HEK293 (cell line): ENCODE measurements at regions not wholly inside any gene's neighbourhood (a gene's known extent, or its start where the extent isn't known, plus 50 kb on each side); places are given as distances from the start of the nearest gene placed in this dataset.

Experiments
- CTCF ChIA-PET: fragments of 350-600 bp; formaldehyde crosslinking; extraction: SDS; loops from one replicate; lab custom pipeline; 2021; ENCODE audit warnings: antibody characterized with exemption; lab: Yijun Ruan, JAX
- POLR2A ChIA-PET: fragments of 300-600 bp; formaldehyde crosslinking; extraction: SDS; loops from one replicate; lab custom pipeline; 2020; ENCODE audit warnings: antibody characterized with exemption, inconsistent platforms; lab: Yijun Ruan, JAX
- H3K27ac ChIP-seq: fragments of 200-500 bp; sonication (Bioruptor generic); 2 replicates; pipeline ENCODE4 v1.5.1; 2014; ENCODE audit warnings: low read depth, low read length, control low read depth, inconsistent platforms; ENCODE audit errors: extremely low read depth
- H3K36me3 ChIP-seq, 2 experiments: fragments of 200-500 bp in 1 of 2; sonication (Bioruptor generic) in 1 of 2; 1 replicate in 1 of 2; 2 replicates in 1 of 2; pipeline ENCODE4 v1.5.1; 2014 to 2017; ENCODE audit warnings: inconsistent platforms in 2 of 2, low read length in 2 of 2; ENCODE audit not compliant: control insufficient read depth in 2 of 2, insufficient read depth in 1 of 2
- H3K4me1 ChIP-seq: fragments of 200-500 bp; sonication (Bioruptor generic); 2 replicates; pipeline ENCODE4 v1.5.1; 2014; ENCODE audit warnings: mild to moderate bottlenecking, low read length, inconsistent platforms; ENCODE audit not compliant: control insufficient read depth, insufficient read depth
- H3K4me3 ChIP-seq: 2 replicates; pipeline ENCODE4 v1.5.1; 2011; ENCODE audit warnings: low read depth, mild to moderate bottlenecking, control low read depth, low read length, moderate library complexity
- H3K9me3 ChIP-seq: fragments of 200-500 bp; sonication (Bioruptor generic); 2 replicates; pipeline ENCODE4 v1.5.1; 2014; ENCODE audit warnings: low read depth, low read length, inconsistent platforms; ENCODE audit not compliant: control insufficient read depth, insufficient read depth
- HOXA7 ChIP-seq: sonication (generic); formaldehyde crosslinking; IDR thresholded peaks from 2 replicates; pipeline ENCODE4 v1.8.1; 2022; ENCODE audit warnings: missing genetic modification reagents, borderline replicate concordance
- KLF1 ChIP-seq: fragments of 450-650 bp; formaldehyde crosslinking; IDR thresholded peaks from 2 replicates; pipeline ENCODE4 v1.5.1; 2016; ENCODE audit warnings: missing biosample characterization, missing genetic modification characterization
- KLF10 ChIP-seq: fragments of 450-650 bp; IDR thresholded peaks from 2 replicates; pipeline ENCODE4 v1.5.1; 2018; ENCODE audit warnings: missing biosample characterization, mild to moderate bottlenecking, missing genetic modification characterization
- KLF16 ChIP-seq: fragments of 450-650 bp; formaldehyde crosslinking; IDR thresholded peaks from 2 replicates; pipeline ENCODE4 v1.5.1; 2017; ENCODE audit warnings: missing biosample characterization, missing genetic modification characterization
- MEIS1 ChIP-seq: sonication (generic); formaldehyde crosslinking; IDR thresholded peaks from 2 replicates; pipeline ENCODE4 v1.8.1; 2022; ENCODE audit warnings: missing genetic modification reagents, mild to moderate bottlenecking, borderline replicate concordance
- ZBTB20 ChIP-seq: fragments of 450-650 bp; formaldehyde crosslinking; IDR thresholded peaks from 2 replicates; pipeline ENCODE4 v1.5.1; 2016; ENCODE audit warnings: missing biosample characterization, missing genetic modification characterization
- ZFP69B ChIP-seq: fragments of 450-650 bp; formaldehyde crosslinking; IDR thresholded peaks from 2 replicates; pipeline ENCODE4 v1.5.1; 2016; ENCODE audit warnings: missing biosample characterization, missing genetic modification characterization
- ZNF138 ChIP-seq: fragments of 450-650 bp; formaldehyde crosslinking; IDR thresholded peaks from 2 replicates; pipeline ENCODE4 v1.5.1; 2016; ENCODE audit warnings: missing biosample characterization, missing genetic modification characterization, borderline replicate concordance
- ZNF184 ChIP-seq: fragments of 450-650 bp; IDR thresholded peaks from 2 replicates; pipeline ENCODE4 v1.5.1; 2018; ENCODE audit warnings: missing biosample characterization, mild to moderate bottlenecking, missing genetic modification characterization
- ZNF529 ChIP-seq: fragments of 450-650 bp; formaldehyde crosslinking; IDR thresholded peaks from 2 replicates; pipeline ENCODE4 v1.5.1; 2017; ENCODE audit warnings: missing genetic modification characterization, missing biosample characterization; ENCODE audit not compliant: insufficient replicate concordance
- ZNF560 ChIP-seq: fragments of 450-650 bp; formaldehyde crosslinking; IDR thresholded peaks from 2 replicates; pipeline ENCODE4 v1.5.1; 2017; ENCODE audit warnings: missing biosample characterization, missing genetic modification characterization, borderline replicate concordance
- ZNF561 ChIP-seq: fragments of 450-650 bp; IDR thresholded peaks from 2 replicates; pipeline ENCODE4 v1.5.1; 2018; ENCODE audit warnings: missing biosample characterization, missing genetic modification characterization, borderline replicate concordance
- ZNF600 ChIP-seq: fragments of 450-650 bp; formaldehyde crosslinking; IDR thresholded peaks from 2 replicates; pipeline ENCODE4 v1.5.1; 2016; ENCODE audit warnings: missing biosample characterization, missing genetic modification characterization
- ZNF621 ChIP-seq: fragments of 450-650 bp; formaldehyde crosslinking; IDR thresholded peaks from 2 replicates; pipeline ENCODE4 v1.5.1; 2017; ENCODE audit warnings: missing biosample characterization, missing genetic modification characterization
- ZNF660 ChIP-seq: fragments of 450-650 bp; IDR thresholded peaks from 2 replicates; pipeline ENCODE4 v1.5.1; 2018; ENCODE audit warnings: missing biosample characterization, mild to moderate bottlenecking, missing genetic modification characterization
- ZNF664 ChIP-seq: fragments of 450-650 bp; formaldehyde crosslinking; IDR thresholded peaks from 2 replicates; pipeline ENCODE4 v1.5.1; 2016; ENCODE audit warnings: missing biosample characterization, missing genetic modification characterization
- ZNF76 ChIP-seq: fragments of 450-650 bp; formaldehyde crosslinking; IDR thresholded peaks from 2 replicates; pipeline ENCODE4; 2016; ENCODE audit warnings: low read depth, missing biosample characterization, missing genetic modification characterization, borderline replicate concordance
- ZNF837 ChIP-seq: fragments of 450-650 bp; formaldehyde crosslinking; IDR thresholded peaks from 2 replicates; pipeline ENCODE4 v1.5.1; 2016; ENCODE audit warnings: missing biosample characterization, missing genetic modification characterization
- ZSCAN30 ChIP-seq: fragments of 450-650 bp; IDR thresholded peaks from 2 replicates; pipeline ENCODE4 v1.5.1; 2018; ENCODE audit warnings: missing biosample characterization, mild to moderate bottlenecking, missing genetic modification characterization, moderate library complexity
- ZXDB ChIP-seq: fragments of 450-650 bp; formaldehyde crosslinking; IDR thresholded peaks from 2 replicates; pipeline ENCODE4 v1.5.1; 2016; ENCODE audit warnings: missing biosample characterization, missing genetic modification characterization
- TF ChIP-seq, protein P1 (sequence below): fragments of 450-650 bp; formaldehyde crosslinking; IDR thresholded peaks from 2 replicates; pipeline ENCODE4 v1.5.1; 2016; ENCODE audit warnings: missing biosample characterization, missing genetic modification characterization
- TF ChIP-seq, protein P2 (sequence below): fragments of 450-650 bp; formaldehyde crosslinking; IDR thresholded peaks from 2 replicates; pipeline ENCODE4 v1.5.1; 2016; ENCODE audit warnings: missing biosample characterization, missing genetic modification characterization, borderline replicate concordance

DNA sequence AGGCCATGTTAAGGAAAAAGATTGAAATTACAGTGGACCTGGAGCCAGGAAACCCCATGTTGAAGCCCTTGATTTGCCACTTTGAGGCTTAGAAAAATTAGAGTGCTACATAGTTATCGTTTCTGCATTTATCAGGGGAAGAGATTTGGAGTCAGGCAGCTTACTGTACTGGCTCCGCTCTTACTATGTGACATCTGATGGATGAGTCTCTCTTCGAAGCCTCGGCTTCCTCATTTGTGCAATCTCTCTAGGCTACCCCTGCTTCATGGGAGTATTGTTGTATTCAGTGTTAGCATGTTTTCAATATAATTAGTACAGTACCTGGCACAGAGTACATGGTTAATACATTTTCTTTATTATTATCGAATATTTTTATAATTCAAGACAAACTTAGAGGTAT, 480.4 kb upstream of the USP24 start:
- H3K4me1 ChIP-seq, result peaks cover 5% of the 10 kb centered on the region; the same call in 1 of the 2 replicates
- no peaks in the 10 kb centered on the region for H3K9me3 ChIP-seq
- H3K27ac ChIP-seq, result no peak overlapping the region
- TF ChIP-seq ZNF621 (tag by site-specific recombination), result no peak
- TF ChIP-seq KLF16, result no peak
- TF ChIP-seq ZNF561 (tag by site-specific recombination), result no peak
- TF ChIP-seq HOXA7 (CRISPR knock-in tag), result no peak
- TF ChIP-seq ZNF837 (tag by site-specific recombination), result no peak
- TF ChIP-seq ZNF529 (tag by site-specific recombination), result no peak
- TF ChIP-seq ZNF138 (tag by site-specific recombination), result no peak
- TF ChIP-seq, protein P1, sequence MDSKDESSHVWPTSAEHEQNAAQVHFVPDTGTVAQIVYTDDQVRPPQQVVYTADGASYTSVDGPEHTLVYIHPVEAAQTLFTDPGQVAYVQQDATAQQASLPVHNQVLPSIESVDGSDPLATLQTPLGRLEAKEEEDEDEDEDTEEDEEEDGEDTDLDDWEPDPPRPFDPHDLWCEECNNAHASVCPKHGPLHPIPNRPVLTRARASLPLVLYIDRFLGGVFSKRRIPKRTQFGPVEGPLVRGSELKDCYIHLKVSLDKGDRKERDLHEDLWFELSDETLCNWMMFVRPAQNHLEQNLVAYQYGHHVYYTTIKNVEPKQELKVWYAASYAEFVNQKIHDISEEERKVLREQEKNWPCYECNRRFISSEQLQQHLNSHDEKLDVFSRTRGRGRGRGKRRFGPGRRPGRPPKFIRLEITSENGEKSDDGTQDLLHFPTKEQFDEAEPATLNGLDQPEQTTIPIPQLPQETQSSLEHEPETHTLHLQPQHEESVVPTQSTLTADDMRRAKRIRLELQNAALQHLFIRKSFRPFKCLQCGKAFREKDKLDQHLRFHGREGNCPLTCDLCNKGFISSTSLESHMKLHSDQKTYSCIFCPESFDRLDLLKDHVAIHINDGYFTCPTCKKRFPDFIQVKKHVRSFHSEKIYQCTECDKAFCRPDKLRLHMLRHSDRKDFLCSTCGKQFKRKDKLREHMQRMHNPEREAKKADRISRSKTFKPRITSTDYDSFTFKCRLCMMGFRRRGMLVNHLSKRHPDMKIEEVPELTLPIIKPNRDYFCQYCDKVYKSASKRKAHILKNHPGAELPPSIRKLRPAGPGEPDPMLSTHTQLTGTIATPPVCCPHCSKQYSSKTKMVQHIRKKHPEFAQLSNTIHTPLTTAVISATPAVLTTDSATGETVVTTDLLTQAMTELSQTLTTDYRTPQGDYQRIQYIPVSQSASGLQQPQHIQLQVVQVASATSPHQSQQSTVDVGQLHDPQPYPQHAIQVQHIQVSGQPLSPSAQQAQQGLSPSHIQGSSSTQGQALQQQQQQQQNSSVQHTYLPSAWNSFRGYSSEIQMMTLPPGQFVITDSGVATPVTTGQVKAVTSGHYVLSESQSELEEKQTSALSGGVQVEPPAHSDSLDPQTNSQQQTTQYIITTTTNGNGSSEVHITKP, result no peak
- TF ChIP-seq KLF1 (tag by site-specific recombination), result no peak
- TF ChIP-seq ZNF560 (tag by site-specific recombination), result no peak
- no peak for TF ChIP-seq ZXDB (tag by site-specific recombination)
- TF ChIP-seq ZBTB20 (tag by site-specific recombination), result no peak
- TF ChIP-seq ZNF664 (tag by site-specific recombination), result no peak
- no peak for TF ChIP-seq ZNF660
- TF ChIP-seq MEIS1 (CRISPR knock-in tag), result no peak
- no peak for TF ChIP-seq ZFP69B (tag by site-specific recombination)
- TF ChIP-seq ZNF76, result no peak
- no peak for TF ChIP-seq ZNF184 (tag by site-specific recombination)
- TF ChIP-seq KLF10, result no peak
- TF ChIP-seq, all 188 proteins: peak for 0
- CTCF ChIA-PET, result interaction anchor here (0.6 to 0.7 kb wide), 2 partner anchors 195 to 813 kb away, joined by 3 read pairs; no protein-coding TSS in a partner anchor
- POLR2A ChIA-PET, result no interaction called here
- Histone ChIP-seq H3K36me3 (no peaks in the 10 kb centered on the region), H3K4me3 (no peak overlapping the region)

DNA sequence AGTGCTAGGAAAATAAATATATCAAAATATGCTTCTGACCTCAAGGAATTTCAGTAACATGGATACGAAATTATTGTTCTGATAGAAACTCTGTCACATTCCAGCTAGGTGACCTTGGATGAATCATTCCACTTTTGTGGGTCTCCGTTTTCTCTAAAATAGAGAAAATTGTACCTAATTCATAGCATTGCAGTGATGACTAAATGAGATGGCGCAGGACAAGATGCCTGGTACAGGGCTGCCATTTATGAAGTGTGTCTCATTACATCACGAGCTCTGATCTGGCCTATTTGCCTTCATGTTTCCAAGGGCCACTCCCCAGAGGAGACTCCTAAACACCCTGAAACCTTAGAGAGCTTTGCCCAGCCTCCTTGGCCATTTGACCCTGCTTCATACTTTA, 480.0 kb upstream of the USP24 start:
- H3K4me3 ChIP-seq, result no peak overlapping the region
- no peaks in the 10 kb centered on the region for H3K9me3 ChIP-seq
- TF ChIP-seq, protein P2, sequence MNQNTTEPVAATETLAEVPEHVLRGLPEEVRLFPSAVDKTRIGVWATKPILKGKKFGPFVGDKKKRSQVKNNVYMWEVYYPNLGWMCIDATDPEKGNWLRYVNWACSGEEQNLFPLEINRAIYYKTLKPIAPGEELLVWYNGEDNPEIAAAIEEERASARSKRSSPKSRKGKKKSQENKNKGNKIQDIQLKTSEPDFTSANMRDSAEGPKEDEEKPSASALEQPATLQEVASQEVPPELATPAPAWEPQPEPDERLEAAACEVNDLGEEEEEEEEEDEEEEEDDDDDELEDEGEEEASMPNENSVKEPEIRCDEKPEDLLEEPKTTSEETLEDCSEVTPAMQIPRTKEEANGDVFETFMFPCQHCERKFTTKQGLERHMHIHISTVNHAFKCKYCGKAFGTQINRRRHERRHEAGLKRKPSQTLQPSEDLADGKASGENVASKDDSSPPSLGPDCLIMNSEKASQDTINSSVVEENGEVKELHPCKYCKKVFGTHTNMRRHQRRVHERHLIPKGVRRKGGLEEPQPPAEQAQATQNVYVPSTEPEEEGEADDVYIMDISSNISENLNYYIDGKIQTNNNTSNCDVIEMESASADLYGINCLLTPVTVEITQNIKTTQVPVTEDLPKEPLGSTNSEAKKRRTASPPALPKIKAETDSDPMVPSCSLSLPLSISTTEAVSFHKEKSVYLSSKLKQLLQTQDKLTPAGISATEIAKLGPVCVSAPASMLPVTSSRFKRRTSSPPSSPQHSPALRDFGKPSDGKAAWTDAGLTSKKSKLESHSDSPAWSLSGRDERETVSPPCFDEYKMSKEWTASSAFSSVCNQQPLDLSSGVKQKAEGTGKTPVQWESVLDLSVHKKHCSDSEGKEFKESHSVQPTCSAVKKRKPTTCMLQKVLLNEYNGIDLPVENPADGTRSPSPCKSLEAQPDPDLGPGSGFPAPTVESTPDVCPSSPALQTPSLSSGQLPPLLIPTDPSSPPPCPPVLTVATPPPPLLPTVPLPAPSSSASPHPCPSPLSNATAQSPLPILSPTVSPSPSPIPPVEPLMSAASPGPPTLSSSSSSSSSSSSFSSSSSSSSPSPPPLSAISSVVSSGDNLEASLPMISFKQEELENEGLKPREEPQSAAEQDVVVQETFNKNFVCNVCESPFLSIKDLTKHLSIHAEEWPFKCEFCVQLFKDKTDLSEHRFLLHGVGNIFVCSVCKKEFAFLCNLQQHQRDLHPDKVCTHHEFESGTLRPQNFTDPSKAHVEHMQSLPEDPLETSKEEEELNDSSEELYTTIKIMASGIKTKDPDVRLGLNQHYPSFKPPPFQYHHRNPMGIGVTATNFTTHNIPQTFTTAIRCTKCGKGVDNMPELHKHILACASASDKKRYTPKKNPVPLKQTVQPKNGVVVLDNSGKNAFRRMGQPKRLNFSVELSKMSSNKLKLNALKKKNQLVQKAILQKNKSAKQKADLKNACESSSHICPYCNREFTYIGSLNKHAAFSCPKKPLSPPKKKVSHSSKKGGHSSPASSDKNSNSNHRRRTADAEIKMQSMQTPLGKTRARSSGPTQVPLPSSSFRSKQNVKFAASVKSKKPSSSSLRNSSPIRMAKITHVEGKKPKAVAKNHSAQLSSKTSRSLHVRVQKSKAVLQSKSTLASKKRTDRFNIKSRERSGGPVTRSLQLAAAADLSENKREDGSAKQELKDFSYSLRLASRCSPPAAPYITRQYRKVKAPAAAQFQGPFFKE (tag by site-specific recombination), result no peak
- TF ChIP-seq ZNF600 (tag by site-specific recombination) (no peak), ZSCAN30 (no peak)
- TF ChIP-seq, all 188 proteins: peak for 0
- Histone ChIP-seq H3K27ac (no peak overlapping the region), H3K4me1 (peaks cover 5% of the 10 kb centered on the region; the same call in 1 of the 2 replicates), H3K36me3 (no peaks in the 10 kb centered on the region)
- ChIA-PET CTCF (interaction anchor here (0.7 kb wide), 1 partner anchor 814 kb away, joined by 3 read pairs; no protein-coding TSS in a partner anchor), POLR2A (no interaction called here)
